ENCODE measurements at regions not wholly inside any gene's neighbourhood (a gene's known extent, or its start where the extent isn't known, plus 50 kb on each side); places are given as distances from the start of the nearest gene placed in this dataset.

GRCh38 chr2:33835911-33836310 lies 236.8 kb upstream of the FAM98A start (continued):
- TF ChIP-seq HDAC6 (IDR thresholded peaks at IDR 0.05; ENCODE audit: unreplicated experiment) (no peak), SREBF1 (IDR thresholded peaks at IDR 0.05; ENCODE audit: low read length) (no peak), CBFB (IDR thresholded peaks at IDR 0.05; ENCODE audit: low read depth) (no peak), ELK1 (IDR thresholded peaks at IDR 0.05; ENCODE audit: low read depth, low read length) (no peak), RBBP5 (conservative IDR thresholded peaks at IDR 0.05) (no peak), NR2F1 (conservative IDR thresholded peaks at IDR 0.05) (no peak), CTCF (IDR thresholded peaks at IDR 0.05 in 2 of 3, conservative IDR thresholded peaks at IDR 0.05 in 1 of 3; ENCODE audit: control insufficient read depth in 2 of 3, extremely low read depth in 1 of 3, insufficient read depth in 1 of 3, low read depth in 3 of 3, low read length in 3 of 3) (no peak), RFX5 (IDR thresholded peaks at IDR 0.05; ENCODE audit: low read depth, low read length) (no peak)

GRCh38 chr2:33822964-33823363 lies 223.9 kb upstream of the FAM98A start:
- Histone ChIP-seq H3K27ac (ENCODE audit: control insufficient read depth, insufficient read depth) (no peak overlapping the region), H3K4me3 (no peak overlapping the region), H3K36me3 (ENCODE audit: control insufficient read depth in 2 of 2, insufficient read depth in 2 of 2, low read length in 1 of 2) (no peaks in the 10 kb centered on the region), H4K20me1 (ENCODE audit: control insufficient read depth, insufficient read depth) (no peaks in the 10 kb centered on the region), H3K79me2 (ENCODE audit: control insufficient read depth, insufficient read depth, low read length) (no peaks in the 10 kb centered on the region), H3K4me2 (ENCODE audit: control insufficient read depth, insufficient read depth) (no peak overlapping the region), H3K9ac (ENCODE audit: control insufficient read depth, insufficient read depth, low read length) (no peak overlapping the region), H3K27me3 (replicated peaks in 1 of 2; ENCODE audit: control insufficient read depth in 2 of 2, insufficient read depth in 2 of 2, low read length in 1 of 2) (no peaks in the 10 kb centered on the region), H2AFZ (ENCODE audit: control insufficient read depth, low read depth, low read length) (no peak overlapping the region), H3K4me1 (ENCODE audit: control insufficient read depth, insufficient read depth, low read length) (no peaks in the 10 kb centered on the region), H3K9me3 (replicated peaks; ENCODE audit: control insufficient read depth, insufficient read depth, low read length) (no peaks in the 10 kb centered on the region)
- 74% methylated on average over 3 of the region's 3 CpGs for WGBS (ENCODE audit: insufficient coverage, insufficient replicate concordance, low lambda C conversion rate, missing lambda C conversion rate)
- in situ Hi-C loops (cut with MboI) (no loop called here), intact Hi-C loops (cut with micrococcal nuclease; ENCODE audit: unreplicated experiment) (no loop called here)
- SMC1A ChIA-PET (ENCODE audit: uncharacterized antibody, unreplicated experiment): no interaction called here
- POLR2A ChIA-PET: no interaction called here
- BruUV-seq (replicated peaks): no TSS peak
- DNase-seq (ENCODE audit: low read depth, low spot score) (no peak), ATAC-seq (no peak), FAIRE-seq (no peak)
- CTCF ChIA-PET: no interaction called here
- RAD21 ChIA-PET (ENCODE audit: unreplicated experiment): no interaction called here
- no peak for TF ChIP-seq BACH1 (IDR thresholded peaks at IDR 0.05; ENCODE audit: borderline replicate concordance)
- no peak for TF ChIP-seq NBN (IDR thresholded peaks at IDR 0.05)
- TF ChIP-seq HDAC2 (IDR thresholded peaks at IDR 0.05): no peak
- TF ChIP-seq SUZ12 (IDR thresholded peaks at IDR 0.05; ENCODE audit: unreplicated experiment): no peak
- TF ChIP-seq CHD1 (IDR thresholded peaks at IDR 0.05; ENCODE audit: low read depth, low read length): no peak
- TF ChIP-seq NFXL1 (IDR thresholded peaks at IDR 0.05; ENCODE audit: borderline replicate concordance): no peak
- no peak for TF ChIP-seq HDAC6 (IDR thresholded peaks at IDR 0.05; ENCODE audit: unreplicated experiment)
- no peak for TF ChIP-seq ETV6 (conservative IDR thresholded peaks at IDR 0.05 in 1 of 2, IDR thresholded peaks at IDR 0.05 in 1 of 2; ENCODE audit: borderline replicate concordance in 1 of 2, low read depth in 1 of 2)
- TF ChIP-seq MLLT1 (IDR thresholded peaks at IDR 0.05): no peak
- no peak for TF ChIP-seq MYC (IDR thresholded peaks at IDR 0.05; ENCODE audit: insufficient read depth, insufficient read length, insufficient replicate concordance, low read length, severe bottlenecking)
- TF ChIP-seq TCF3 (IDR thresholded peaks at IDR 0.05; ENCODE audit: borderline replicate concordance, insufficient read depth, low read depth, low read length): no peak
- TF ChIP-seq PAX5 (IDR thresholded peaks at IDR 0.05; ENCODE audit: borderline replicate concordance, low read depth, low read length): no peak
- TF ChIP-seq GABPA (IDR thresholded peaks at IDR 0.05; ENCODE audit: low read depth): no peak
- TF ChIP-seq SMARCA5 (IDR thresholded peaks at IDR 0.05): no peak
- TF ChIP-seq ZNF217 (IDR thresholded peaks at IDR 0.05): no peak
- no peak for TF ChIP-seq MEF2A (IDR thresholded peaks at IDR 0.05; ENCODE audit: insufficient read depth, low read depth, low read length)

Data from GM12878 (cell line).